Glomerular endothelial cell (primary cell): ENCODE measurements at regions not wholly inside any gene's neighbourhood (a gene's known extent, or its start where the extent isn't known, plus 50 kb on each side); places are given as distances from the start of the nearest gene placed in this dataset.

Source experiments
- DNase-seq: peaks from one replicate; pipeline ENCODE4 v3.0.0-alpha.2; 2011; ENCODE audit warnings: low read depth, low spot score; ENCODE audit errors: extremely low read depth

DNA sequence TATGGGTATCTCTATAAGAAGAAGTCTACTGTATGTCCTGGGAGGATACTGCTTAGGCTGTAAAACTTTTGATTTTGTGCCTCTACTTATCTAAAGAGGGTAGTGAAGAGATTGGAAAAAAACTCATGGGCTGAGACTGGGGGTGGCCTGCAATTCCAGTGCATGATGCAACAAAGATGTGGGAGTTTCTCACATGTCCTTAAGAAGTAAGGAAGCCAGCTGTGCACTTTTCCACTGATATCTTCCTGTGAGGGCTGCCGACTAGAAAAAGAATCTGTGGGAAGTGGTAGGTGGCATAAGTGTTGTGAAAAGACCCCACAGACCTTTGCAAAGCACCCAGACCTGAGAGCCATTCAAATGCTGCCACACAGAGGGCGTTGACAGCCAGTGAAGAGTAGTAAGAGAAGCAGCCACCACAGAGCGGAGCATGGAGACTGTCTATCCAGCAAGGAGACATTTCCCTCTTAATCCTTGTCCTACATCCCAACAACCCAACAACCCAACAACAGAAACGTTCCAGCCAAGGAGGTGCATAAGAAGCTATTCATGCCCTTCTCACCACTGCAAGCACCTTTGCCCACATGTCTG is 65.1 kb downstream of the PFDN4 start:
- DNase-seq = no peak

DNA sequence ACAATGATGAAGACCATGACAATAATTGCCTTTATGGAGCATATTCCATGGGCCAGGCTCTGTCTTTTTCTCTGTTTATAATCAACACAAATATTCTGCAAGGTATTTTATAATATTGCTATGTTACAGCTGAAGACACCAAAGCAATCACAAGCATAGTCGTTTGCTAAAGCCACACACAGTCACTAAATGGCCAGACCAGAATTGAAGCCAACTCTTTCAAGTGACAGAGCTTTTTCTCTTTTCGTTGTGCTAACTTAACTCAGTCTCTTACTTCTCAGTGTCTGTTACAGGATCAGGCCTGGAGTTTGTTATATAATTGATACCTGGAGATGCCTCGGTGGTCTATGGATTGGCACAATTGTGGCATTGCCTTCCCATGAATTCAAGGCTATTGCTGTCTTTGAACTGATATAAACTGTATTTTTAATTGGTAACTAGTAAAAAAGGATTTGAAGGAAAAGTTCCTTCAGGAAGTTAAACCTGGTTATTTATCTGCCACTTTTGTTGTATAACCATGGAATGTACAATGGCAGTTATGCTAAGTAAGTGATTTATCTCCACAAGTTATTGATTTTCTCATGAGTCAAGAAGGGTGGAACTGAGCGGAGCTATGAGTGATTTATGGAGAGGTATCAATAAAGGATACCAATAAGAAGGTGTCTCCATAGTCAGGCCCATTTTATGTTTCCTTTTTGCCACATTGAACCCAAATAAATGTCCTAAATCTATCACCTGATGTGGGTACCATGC is 67.6 kb downstream of the PFDN4 start:
- DNase-seq = no peak

- no peak for DNase-seq
These were observed 68.8 kb downstream of the PFDN4 start for GRCh38 chr20:54276577-54277169.

- no peak for DNase-seq
These were observed 70.4 kb downstream of the PFDN4 start for GRCh38 chr20:54278262-54278661.

- no peak for DNase-seq
These were observed 74.7 kb downstream of the PFDN4 start for GRCh38 chr20:54282625-54283024.

- no peak for DNase-seq
These were observed 75.4 kb downstream of the PFDN4 start for GRCh38 chr20:54283253-54283652.

DNA sequence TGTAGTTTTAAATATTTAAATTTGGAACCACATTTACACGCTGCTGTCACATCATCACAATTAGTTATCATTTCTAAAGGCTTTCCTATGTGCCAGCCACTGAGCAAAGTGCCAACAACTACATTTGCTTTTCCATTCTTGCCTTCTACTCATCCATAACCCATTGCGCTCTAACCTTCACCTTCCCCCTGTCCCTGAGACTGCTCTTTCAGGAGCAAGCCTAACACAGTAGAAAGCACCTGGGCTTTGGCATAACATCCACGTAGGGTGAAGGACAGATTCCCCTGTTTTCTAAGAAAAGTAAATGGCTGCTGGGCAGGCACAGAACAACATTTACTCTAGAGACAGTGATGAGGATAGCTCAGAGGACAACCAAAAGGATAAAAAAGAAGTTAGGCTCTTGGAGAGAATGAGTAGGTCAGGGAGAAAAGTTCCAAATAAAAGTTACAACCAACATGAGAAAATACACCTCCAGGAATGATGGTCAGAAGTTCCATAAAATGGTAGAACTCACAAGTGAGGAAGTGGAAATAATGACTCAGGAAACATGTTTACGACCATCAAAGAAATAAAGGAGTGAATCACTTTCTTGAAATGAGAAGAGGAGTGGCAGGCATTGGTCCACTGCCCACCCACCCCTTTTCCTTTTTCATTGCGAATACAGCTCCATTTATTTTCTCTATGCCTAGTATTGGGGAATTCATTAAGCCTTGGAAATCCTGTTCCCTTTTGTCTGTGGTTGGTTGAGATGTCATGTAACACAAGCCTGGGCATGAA is 77.2 kb downstream of the PFDN4 start:
- no peak for DNase-seq

DNA sequence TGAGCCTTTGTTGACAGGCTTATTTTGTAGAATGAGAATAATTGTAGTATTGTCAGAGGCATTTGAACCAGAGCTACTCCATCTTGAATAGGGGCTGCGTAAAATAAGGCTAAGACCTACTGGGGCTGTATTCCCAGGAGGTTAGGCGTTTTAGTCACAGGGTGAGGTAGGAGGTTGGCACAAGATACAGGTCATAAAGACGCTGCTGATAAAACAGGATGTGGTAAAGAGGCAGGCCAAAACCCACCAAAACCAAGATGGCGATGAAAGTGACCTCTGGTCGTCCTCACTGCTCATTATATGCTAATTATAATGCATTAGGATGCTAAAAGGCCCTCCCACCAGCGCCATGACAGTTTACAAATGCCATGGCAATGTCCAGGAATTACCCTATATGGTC is 82.7 kb downstream of the PFDN4 start:
- no peak for DNase-seq

DNA sequence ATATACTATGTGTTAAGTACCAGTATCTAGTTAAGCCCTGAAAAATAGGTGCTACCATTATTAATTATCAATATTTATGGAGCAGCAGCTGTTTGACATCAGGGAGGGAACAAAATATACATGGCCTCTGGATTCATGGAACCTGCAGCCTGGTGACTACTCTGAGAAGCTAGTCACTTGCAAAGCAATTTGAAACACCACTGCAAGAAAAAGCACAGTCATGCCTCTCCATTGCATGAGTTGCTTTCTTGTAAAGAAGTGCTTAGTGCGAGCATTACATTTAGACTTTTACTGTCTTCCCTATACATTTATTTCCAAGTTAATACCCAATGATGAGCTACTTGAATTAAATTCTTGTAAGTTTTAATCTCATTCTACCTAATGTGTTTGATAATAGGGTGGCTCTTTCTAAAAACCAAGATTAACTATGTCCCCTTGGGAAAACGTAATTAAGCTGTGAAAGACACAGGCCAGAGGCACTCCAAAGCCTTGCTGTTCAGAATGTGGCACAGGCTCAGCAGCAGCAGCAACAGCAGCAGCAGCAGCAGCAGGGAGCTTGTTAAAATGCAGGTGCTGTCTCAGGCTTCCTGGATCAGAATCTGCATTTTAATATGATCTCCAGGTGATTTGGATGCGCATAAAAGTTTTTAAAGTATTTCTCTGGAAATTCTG is 83.6 kb downstream of the PFDN4 start:
- no peak for DNase-seq

GRCh38 chr20:54292185-54292584 is 84.3 kb downstream of the PFDN4 start:
- DNase-seq = no peak

DNA sequence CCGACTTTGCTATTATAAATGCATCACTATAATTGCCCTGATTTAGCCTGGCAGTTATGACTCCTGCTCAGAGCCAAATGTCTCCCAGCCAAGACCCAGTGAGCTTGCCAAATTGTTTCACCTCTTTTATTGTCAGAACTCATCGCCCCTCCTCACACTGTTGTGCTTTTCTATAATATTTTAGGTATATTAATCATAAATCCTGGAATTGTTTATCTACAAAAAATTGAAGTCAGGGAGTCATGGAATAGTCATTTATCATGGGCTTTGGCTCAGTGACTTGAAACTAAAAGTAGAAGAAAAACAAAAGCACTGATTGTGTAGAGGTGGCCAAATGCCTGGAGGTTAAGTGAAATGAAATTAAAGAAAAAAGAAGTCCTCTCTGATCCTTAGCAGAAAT is 85.6 kb downstream of the PFDN4 start:
- DNase-seq = no peak

DNA sequence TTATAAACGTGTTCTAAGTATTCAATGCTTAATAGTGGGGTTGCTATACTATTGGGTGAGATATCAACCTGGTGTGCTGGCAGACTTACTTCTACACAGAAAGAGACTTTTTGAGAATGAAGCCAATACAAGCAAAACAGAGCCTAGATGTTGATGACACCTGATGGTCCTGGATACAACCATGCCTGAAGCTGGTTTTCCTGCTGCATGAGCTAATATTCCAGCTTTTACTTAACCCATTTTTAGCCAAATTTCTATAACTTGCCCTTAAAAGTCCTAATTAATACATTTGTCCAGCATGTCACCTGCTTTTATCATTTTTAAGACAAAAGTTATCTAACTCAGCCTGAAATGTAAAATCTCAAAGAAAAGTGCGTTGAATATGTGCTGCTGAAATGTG is 86.2 kb downstream of the PFDN4 start:
- no peak for DNase-seq

- no peak for DNase-seq
These were observed 87.8 kb downstream of the PFDN4 start for GRCh38 chr20:54295686-54296085.

- DNase-seq = no peak
These were observed 97.5 kb downstream of the PFDN4 start for GRCh38 chr20:54305421-54305820.

GRCh38 chr20:54306985-54307710 is 99.3 kb downstream of the PFDN4 start:
- DNase-seq = no peak

DNA sequence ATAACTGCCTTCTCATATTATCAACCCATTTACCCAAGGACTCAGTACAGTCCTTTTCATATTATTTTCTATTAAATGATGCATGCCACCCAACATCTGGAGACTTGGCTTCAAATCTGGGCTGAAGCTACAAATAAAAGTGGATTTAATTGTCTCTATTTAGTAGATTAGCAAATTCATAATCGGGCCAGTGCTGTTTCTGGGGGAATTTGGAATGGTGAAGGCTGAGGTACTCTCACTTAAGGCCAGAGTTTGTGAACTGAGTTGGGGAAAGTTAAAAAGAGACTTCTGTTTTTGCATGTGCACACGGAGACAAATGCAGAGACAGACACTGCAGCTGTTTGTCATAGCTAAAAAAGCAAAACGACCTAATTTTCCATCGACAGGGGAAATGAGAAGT is 100.9 kb downstream of the PFDN4 start:
- no peak for DNase-seq

DNA sequence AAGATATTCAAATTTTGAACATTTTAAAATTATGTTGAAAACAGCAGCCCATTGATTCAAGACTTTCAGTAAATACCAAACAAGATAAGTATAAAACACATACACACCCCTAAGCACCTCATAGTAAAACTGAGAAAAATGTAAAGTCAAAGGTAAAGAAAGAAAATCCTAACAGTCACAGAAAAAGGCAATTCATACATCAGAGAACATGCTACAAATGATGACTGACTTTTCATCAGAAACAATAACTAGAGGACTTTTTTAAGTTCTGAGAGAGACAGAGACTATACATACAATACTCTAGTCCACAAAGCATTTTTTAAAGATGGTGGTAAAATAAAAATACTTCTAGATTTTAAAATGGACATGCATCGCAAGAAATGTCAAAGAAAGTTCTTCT is 111.0 kb downstream of the PFDN4 start:
- DNase-seq = no peak

- DNase-seq = no peak
These were observed 112.3 kb downstream of the PFDN4 start for GRCh38 chr20:54320148-54320607.

DNA sequence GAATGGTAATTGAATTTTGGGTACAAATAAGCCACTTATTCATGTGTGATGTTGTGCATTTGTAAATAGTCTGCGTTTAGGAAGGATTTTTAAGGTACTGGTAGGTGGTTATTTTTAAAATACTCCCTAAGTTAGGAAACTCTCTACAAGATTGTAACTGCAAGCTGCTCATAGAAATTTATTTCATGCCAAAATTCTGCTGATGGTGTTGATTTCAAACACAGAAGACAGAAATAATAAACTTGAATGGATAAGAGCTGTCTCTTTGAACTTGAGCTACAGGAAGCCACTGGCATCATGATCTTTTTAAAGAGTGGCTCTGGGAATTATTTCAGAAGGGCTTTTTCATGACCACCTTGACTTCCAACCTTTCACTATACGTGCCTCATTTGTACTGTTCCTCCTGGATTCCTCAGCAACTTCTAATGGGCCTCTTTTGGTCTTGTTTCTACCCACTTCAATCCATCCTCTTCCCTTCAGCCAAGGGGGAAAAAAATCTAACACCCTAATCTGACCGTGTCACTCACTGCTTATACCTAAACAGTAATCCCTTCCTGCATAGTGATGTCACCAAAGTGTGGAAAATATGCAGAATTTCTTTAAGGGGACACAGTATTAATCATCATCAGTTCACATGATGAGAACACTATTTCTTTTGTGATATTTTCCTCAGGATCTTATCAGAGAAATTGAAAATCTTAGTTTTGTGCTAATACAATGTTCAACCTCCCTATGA is 113.6 kb downstream of the PFDN4 start:
- DNase-seq = no peak
